ENCODE measurements at regions not wholly inside any gene's neighbourhood (a gene's known extent, or its start where the extent isn't known, plus 50 kb on each side); places are given as distances from the start of the nearest gene placed in this dataset.
A peak's percentile ranks its signal among the peaks of the same experiment; 100 is the strongest.

GRCh38 chr12:22856178-22856577, 231.2 kb downstream of the ETNK1 start:
- TF ChIP-seq POLR2A (IDR thresholded peaks at IDR 0.05) (no peak), CTCF (IDR thresholded peaks at IDR 0.05) (peak in 2 of 3 donors; percentile 28 to 47)

Measured in breast epithelium (tissue), 3 donors.